ENCODE measurements at regions not wholly inside any gene's neighbourhood (a gene's known extent, or its start where the extent isn't known, plus 50 kb on each side); places are given as distances from the start of the nearest gene placed in this dataset.

DNA sequence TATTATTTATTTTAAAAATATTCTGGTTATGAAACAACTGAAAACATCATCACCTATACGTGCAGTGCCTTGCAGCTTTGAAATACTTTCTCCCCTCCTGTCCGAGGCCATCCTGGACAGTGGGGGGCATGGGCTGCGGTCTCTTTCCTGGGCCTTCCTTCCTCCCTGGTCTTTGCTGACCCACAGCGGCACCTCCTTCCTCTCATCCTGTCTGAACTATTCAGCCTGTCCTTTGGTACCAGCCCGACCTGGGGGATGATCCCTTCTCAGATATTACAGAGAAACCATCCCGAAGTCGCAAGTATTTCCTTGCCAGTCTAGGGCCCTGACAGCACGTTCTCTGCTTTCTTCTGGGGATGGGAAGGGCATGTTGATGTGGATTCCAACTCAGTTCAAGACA is 736.6 kb upstream of the HS6ST1 start:
- Histone ChIP-seq H3K9me3 (no peaks in the 10 kb centered on the region), H3K4me3 (no peak overlapping the region), H3K27ac (no peak overlapping the region), H3K36me3 (no peaks in the 10 kb centered on the region), H3K4me1 (ENCODE audit: insufficient read depth) (no peaks in the 10 kb centered on the region), H3K27me3 (no peaks in the 10 kb centered on the region)
- intact Hi-C loops (cut with DNase I), result no loop called here
- DNase-seq, result no peak
- TF ChIP-seq EP300 (IDR thresholded peaks at IDR 0.05) (no peak), POLR2A (IDR thresholded peaks at IDR 0.05) (no peak)
- WGBS, 3 donors, result 82 to 86% (median 85%) methylated on average over 8 of the region's 8 CpGs

DNA sequence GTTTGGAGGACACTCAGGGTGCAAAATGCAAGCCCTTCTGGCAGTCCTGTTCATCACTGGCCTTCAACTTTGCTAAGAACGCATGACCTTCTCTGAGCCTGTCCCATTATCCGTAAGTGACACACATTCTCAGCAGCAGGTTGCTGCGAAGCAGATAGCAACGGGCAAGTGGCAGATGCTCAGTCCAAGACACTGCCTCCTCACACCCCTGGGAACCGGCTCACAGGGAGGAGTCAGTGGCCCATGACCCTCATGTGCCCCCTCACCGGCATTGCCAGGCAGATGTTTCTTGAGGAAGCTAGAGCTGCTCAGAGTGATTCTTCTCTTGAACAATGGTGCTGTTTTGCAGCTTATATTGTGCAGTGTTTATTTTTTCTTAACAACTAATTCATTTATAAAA is 737.2 kb upstream of the HS6ST1 start:
- Histone ChIP-seq H3K36me3 (no peaks in the 10 kb centered on the region), H3K27ac (no peak overlapping the region), H3K4me1 (ENCODE audit: insufficient read depth) (no peaks in the 10 kb centered on the region), H3K27me3 (no peaks in the 10 kb centered on the region), H3K4me3 (no peak overlapping the region), H3K9me3 (no peaks in the 10 kb centered on the region)
- WGBS, 3 donors, result 52 to 67% (median 56%) methylated on average over 6 of the region's 6 CpGs
- DNase-seq, result no peak
- intact Hi-C loops (cut with DNase I), result no loop called here
- TF ChIP-seq, protein P1, sequence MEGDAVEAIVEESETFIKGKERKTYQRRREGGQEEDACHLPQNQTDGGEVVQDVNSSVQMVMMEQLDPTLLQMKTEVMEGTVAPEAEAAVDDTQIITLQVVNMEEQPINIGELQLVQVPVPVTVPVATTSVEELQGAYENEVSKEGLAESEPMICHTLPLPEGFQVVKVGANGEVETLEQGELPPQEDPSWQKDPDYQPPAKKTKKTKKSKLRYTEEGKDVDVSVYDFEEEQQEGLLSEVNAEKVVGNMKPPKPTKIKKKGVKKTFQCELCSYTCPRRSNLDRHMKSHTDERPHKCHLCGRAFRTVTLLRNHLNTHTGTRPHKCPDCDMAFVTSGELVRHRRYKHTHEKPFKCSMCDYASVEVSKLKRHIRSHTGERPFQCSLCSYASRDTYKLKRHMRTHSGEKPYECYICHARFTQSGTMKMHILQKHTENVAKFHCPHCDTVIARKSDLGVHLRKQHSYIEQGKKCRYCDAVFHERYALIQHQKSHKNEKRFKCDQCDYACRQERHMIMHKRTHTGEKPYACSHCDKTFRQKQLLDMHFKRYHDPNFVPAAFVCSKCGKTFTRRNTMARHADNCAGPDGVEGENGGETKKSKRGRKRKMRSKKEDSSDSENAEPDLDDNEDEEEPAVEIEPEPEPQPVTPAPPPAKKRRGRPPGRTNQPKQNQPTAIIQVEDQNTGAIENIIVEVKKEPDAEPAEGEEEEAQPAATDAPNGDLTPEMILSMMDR (IDR thresholded peaks at IDR 0.05), result no peak
- TF ChIP-seq POLR2A (IDR thresholded peaks at IDR 0.05) (no peak), EP300 (IDR thresholded peaks at IDR 0.05) (no peak)

DNA sequence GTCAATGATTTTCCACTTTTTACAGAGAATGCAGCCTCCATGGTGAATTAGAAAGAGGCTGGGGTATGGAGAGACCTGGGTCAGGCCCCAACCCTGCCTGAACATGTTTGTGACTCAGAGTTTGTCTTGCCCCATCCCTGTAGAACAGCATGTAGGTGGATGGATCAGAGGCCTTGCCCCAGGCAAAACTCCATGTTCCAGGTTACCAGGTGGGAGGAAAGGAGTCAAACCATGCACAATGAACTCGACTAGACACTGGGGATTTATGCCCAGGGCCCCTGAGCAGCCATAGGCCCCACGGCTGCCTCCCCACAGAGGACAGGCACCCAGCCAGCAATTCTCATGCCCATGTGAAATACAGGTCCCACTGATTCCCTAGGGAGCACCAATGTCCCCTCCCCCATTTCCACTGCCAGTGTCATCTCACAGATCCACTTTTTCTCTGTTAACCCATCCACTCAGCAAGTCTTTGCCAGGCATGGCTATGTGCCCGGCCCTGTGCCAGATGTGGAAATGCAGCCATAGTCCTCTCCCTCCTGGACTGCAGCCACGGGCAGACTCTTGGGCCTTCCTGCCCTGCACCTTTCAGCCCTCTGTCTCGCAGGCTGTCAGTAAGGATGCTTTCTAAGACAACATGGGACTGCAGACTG is 737.8 kb upstream of the HS6ST1 start:
- intact Hi-C loops (cut with DNase I), result no loop called here

DNA sequence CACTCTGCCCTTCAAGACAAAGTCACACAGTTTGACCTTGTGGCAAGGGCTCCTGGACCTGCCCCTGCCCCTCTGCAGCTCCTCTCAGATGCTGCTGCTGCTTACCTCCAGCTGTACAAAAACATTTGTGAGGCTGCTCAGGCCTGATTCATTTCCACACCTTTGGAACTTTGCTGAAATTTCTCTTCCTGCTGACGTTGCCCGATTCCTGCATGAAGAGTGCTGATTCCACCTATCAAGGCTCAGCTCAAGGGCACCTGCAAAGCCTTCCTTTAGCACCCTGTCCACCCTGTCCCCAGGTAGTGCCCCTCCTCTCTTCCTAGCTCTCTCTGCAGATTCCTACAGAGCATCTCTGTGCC is 738.3 kb upstream of the HS6ST1 start:
- no peak for DNase-seq
- TF ChIP-seq, protein P1 (IDR thresholded peaks at IDR 0.05), result no peak
- TF ChIP-seq POLR2A (IDR thresholded peaks at IDR 0.05) (no peak), EP300 (IDR thresholded peaks at IDR 0.05) (no peak)
- no peak overlapping the region for H3K27ac ChIP-seq
- no peaks in the 10 kb centered on the region for H3K4me1 ChIP-seq (ENCODE audit: insufficient read depth)
- no peak overlapping the region for H3K4me3 ChIP-seq
- H3K9me3 ChIP-seq, result no peaks in the 10 kb centered on the region
- intact Hi-C loops (cut with DNase I), result no loop called here
- WGBS, 3 donors, result 77 to 84% (median 82%) methylated on average over 2 of the region's 2 CpGs
- H3K27me3 ChIP-seq, result no peaks in the 10 kb centered on the region
- H3K36me3 ChIP-seq, result no peaks in the 10 kb centered on the region

More for the DNA sequence above, 737.8 kb upstream of the HS6ST1 start:
- no peaks in the 10 kb centered on the region for H3K27me3 ChIP-seq
- H3K4me3 ChIP-seq, result no peak overlapping the region
- no peaks in the 10 kb centered on the region for H3K9me3 ChIP-seq
- WGBS, 3 donors, result 58 to 67% (median 62%) methylated on average over 5 of the region's 5 CpGs
- TF ChIP-seq, protein P1 (IDR thresholded peaks at IDR 0.05), result no peak
- TF ChIP-seq EP300 (IDR thresholded peaks at IDR 0.05), result no peak
- H3K27ac ChIP-seq, result no peak overlapping the region
- no peaks in the 10 kb centered on the region for H3K36me3 ChIP-seq
- H3K4me1 ChIP-seq (ENCODE audit: insufficient read depth), result no peaks in the 10 kb centered on the region
- no peak for DNase-seq

DNA sequence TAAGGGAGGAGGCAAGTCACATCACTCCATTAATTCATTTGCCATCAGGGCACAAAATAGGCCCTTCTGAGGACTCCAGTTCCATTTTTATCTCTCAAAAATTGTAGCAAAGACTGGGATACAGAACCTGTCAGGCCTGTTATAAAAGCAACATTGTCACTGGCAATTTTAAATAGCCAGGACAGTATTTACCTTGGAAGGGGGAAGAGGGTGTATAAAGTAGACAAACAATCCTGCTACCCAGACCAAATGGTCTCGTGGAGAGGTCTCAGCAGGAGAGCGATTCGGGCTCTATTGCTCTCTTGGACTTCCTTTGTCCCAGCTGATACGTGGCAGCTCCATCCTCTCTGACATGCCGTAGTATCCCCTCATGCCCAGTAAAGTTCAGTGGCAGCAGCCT is 740.3 kb upstream of the HS6ST1 start:
- DNase-seq, result no peak
- WGBS, 3 donors, result 92 to 95% (median 95%) methylated on average over 5 of the region's 5 CpGs
- Histone ChIP-seq H3K27me3 (no peaks in the 10 kb centered on the region), H3K9me3 (no peaks in the 10 kb centered on the region), H3K36me3 (no peaks in the 10 kb centered on the region), H3K4me1 (ENCODE audit: insufficient read depth) (no peaks in the 10 kb centered on the region), H3K27ac (no peak overlapping the region), H3K4me3 (no peak overlapping the region)
- TF ChIP-seq POLR2A (IDR thresholded peaks at IDR 0.05) (no peak), EP300 (IDR thresholded peaks at IDR 0.05) (no peak)
- TF ChIP-seq, protein P1 (IDR thresholded peaks at IDR 0.05), result no peak
- intact Hi-C loops (cut with DNase I), result no loop called here

Measured in ovary (tissue), 7 donors.